GM12878 (cell line): ENCODE measurements at regions not wholly inside any gene's neighbourhood (a gene's known extent, or its start where the extent isn't known, plus 50 kb on each side); places are given as distances from the start of the nearest gene placed in this dataset.
A peak's percentile ranks its signal among the peaks of the same experiment; 100 is the strongest.

ENCODE experiments used
- ATAC-seq: fragments of 200-7000 bp; cut with Tn5 transposase; 3 replicates; pipeline ENCODE4 v1.9.1; 2020; ENCODE audit warnings: mild to moderate bottlenecking, moderate library complexity
- BruUV-seq: library from RNA; stranded (reverse); fragments of 400-500 nt; replicated peaks from 2 replicates; lab custom pipeline; 2021; lab: Mats Ljungman, UMichigan
- CTCF ChIA-PET: fragments of 300-600 bp; sonication (Branson Sonifier 250); formaldehyde crosslinking; extraction: SDS; loops from one replicate; lab custom pipeline; 2021; ENCODE audit warnings: inconsistent platforms; lab: Yijun Ruan, JAX
- POLR2A ChIA-PET: fragments of 350-600 bp; formaldehyde crosslinking; extraction: SDS; loops from one replicate; lab custom pipeline; 2021; ENCODE audit warnings: inconsistent platforms; lab: Charles Lee
- RAD21 ChIA-PET: fragments of 300-600 bp; sonication (Branson Sonifier 250); formaldehyde crosslinking; loops from one replicate; lab custom pipeline; 2023; ENCODE audit warnings: antibody characterized with exemption; ENCODE audit not compliant: unreplicated experiment; lab: Charles Lee
- SMC1A ChIA-PET: fragments of 300-600 bp; sonication (Branson Sonifier 250); formaldehyde crosslinking; loops from one replicate; lab custom pipeline; 2023; ENCODE audit not compliant: unreplicated experiment, uncharacterized antibody; lab: Charles Lee
- DNase-seq: peaks from one replicate; pipeline ENCODE4 v3.0.0-alpha.2; 2011; ENCODE audit warnings: low read depth, low spot score
- FAIRE-seq: peaks from 3 replicates; lab custom pipeline; 2011; peaks lifted over from hg19 to GRCh38; lab: Jason Lieb, UNC
- H2AFZ ChIP-seq: 2 replicates; pipeline ENCODE4 v1.6.0; 2011; ENCODE audit warnings: low read depth, low read length, control low read depth; ENCODE audit not compliant: control insufficient read depth
- H3K27ac ChIP-seq: 2 replicates; pipeline ENCODE4 v1.5.1; 2011; ENCODE audit warnings: control low read depth; ENCODE audit not compliant: control insufficient read depth, insufficient read depth
- H3K27me3 ChIP-seq, 2 experiments: replicated peaks in 1 of 2; 2 replicates each; pipeline versions ENCODE4 v1.6.0 to v1.6.1; 2011; ENCODE audit warnings: low read length in 1 of 2; ENCODE audit not compliant: control insufficient read depth in 2 of 2, insufficient read depth in 2 of 2
- H3K36me3 ChIP-seq, 2 experiments: 2 replicates each; pipeline ENCODE4 v1.5.1; 2011; ENCODE audit warnings: low read length in 1 of 2; ENCODE audit not compliant: control insufficient read depth in 2 of 2, insufficient read depth in 2 of 2
- H3K4me1 ChIP-seq: 2 replicates; pipeline ENCODE4 v1.6.1; 2011; ENCODE audit warnings: mild to moderate bottlenecking, low read length, moderate library complexity, mixed read lengths; ENCODE audit not compliant: control insufficient read depth, insufficient read depth
- H3K4me2 ChIP-seq: 2 replicates; pipeline ENCODE4 v1.6.0; 2011; ENCODE audit warnings: control low read depth; ENCODE audit not compliant: control insufficient read depth, insufficient read depth
- H3K4me3 ChIP-seq: fragments of 200-600 bp; sonication (generic); 2 replicates; pipeline ENCODE4 v1.5.1; 2016
- H3K79me2 ChIP-seq: 2 replicates; pipeline ENCODE4 v1.6.0; 2011; ENCODE audit warnings: low read length; ENCODE audit not compliant: control insufficient read depth, insufficient read depth
- H3K9ac ChIP-seq: 2 replicates; pipeline ENCODE4 v1.8.0; 2011; ENCODE audit warnings: low read length, control low read depth, mixed read lengths; ENCODE audit not compliant: control insufficient read depth, insufficient read depth
- H3K9me3 ChIP-seq: replicated peaks from 3 replicates; pipeline ENCODE4 v1.5.1; 2011; ENCODE audit warnings: mild to moderate bottlenecking, low read length; ENCODE audit not compliant: control insufficient read depth, insufficient read depth
- H4K20me1 ChIP-seq: 2 replicates; pipeline ENCODE4 v1.6.0; 2011; ENCODE audit not compliant: control insufficient read depth, insufficient read depth
- ATF2 ChIP-seq: IDR thresholded peaks from 2 replicates; pipeline ENCODE4 v1.6.1; 2012; ENCODE audit warnings: low read length, inconsistent platforms
- BHLHE40 ChIP-seq, 2 experiments: fragments of 450-650 bp in 1 of 2; IDR thresholded peaks; 2 replicates each; pipeline ENCODE4 v1.6.1; 2011 to 2017; ENCODE audit warnings: low read depth in 2 of 2, borderline replicate concordance in 1 of 2, improper control_type of control experiment in 1 of 2, low read length in 1 of 2, mild to moderate bottlenecking in 1 of 2
- BMI1 ChIP-seq: fragments of 450-650 bp; IDR thresholded peaks from 2 replicates; pipeline ENCODE4 v1.6.1; 2016; ENCODE audit warnings: mild to moderate bottlenecking, moderate library complexity, borderline replicate concordance
- CEBPZ ChIP-seq: fragments of 150-350 bp; IDR thresholded peaks from 2 replicates; pipeline ENCODE4 v1.6.1; 2016; ENCODE audit warnings: low read depth, low read length
- DPF2 ChIP-seq: fragments of 450-650 bp; IDR thresholded peaks from 2 replicates; pipeline ENCODE4 v1.6.1; 2017; ENCODE audit warnings: mild to moderate bottlenecking
- E4F1 ChIP-seq: fragments of 450-650 bp; IDR thresholded peaks from 2 replicates; pipeline ENCODE4 v1.6.1; 2018; ENCODE audit warnings: borderline replicate concordance, mild to moderate bottlenecking; ENCODE audit not compliant: partially characterized antibody
- GATAD2B ChIP-seq: fragments of 450-650 bp; conservative IDR thresholded peaks from 2 replicates; pipeline ENCODE4 v1.6.1; 2017; ENCODE audit warnings: low read depth, mild to moderate bottlenecking, moderate library complexity
- MYC ChIP-seq: IDR thresholded peaks from 2 replicates; pipeline ENCODE4 v1.6.1; 2011; ENCODE audit warnings: mild to moderate bottlenecking, low read length, moderate library complexity, inconsistent platforms; ENCODE audit not compliant: insufficient read depth, insufficient replicate concordance, insufficient read length, severe bottlenecking
- SMARCA5 ChIP-seq: fragments of 450-650 bp; IDR thresholded peaks from 2 replicates; pipeline ENCODE4 v1.6.1; 2017; ENCODE audit warnings: mild to moderate bottlenecking
- SREBF1 ChIP-seq: IDR thresholded peaks from 2 replicates; pipeline ENCODE4 v1.6.1; 2012; ENCODE audit warnings: mild to moderate bottlenecking, low read length
- SUZ12 ChIP-seq: fragments of 200-600 bp; sonication (generic); IDR thresholded peaks from one replicate; pipeline ENCODE4 v1.6.1; 2018; ENCODE audit warnings: antibody characterized with exemption, mild to moderate bottlenecking; ENCODE audit not compliant: unreplicated experiment
- WGBS: methylation state at CpG from one replicate; pipeline ENCODE4 v1.1.6; 2016; ENCODE audit warnings: low lambda C conversion rate; ENCODE audit not compliant: insufficient replicate concordance, insufficient coverage; ENCODE audit errors: missing lambda C conversion rate; 5-methylcytosine and 5-hydroxymethylcytosine counted together
- in situ Hi-C: fragments of 300-500 bp; cut with MboI; formaldehyde crosslinking; loops from 9 replicates; pipeline ENCODE4 v1.14.3; 2018; ENCODE audit warnings: mixed read lengths
- intact Hi-C: fragments of 100-400 bp; cut with micrococcal nuclease; formaldehyde crosslinking; loops from one replicate; pipeline ENCODE4 v1.14.2; 2022; ENCODE audit not compliant: unreplicated experiment

GRCh38 chrX:15977644-15978043 is 123.0 kb upstream of the AP1S2 start:
- FAIRE-seq, result peak; percentile 38
- Histone ChIP-seq H3K27ac (no peak overlapping the region), H2AFZ (no peak overlapping the region; the same call in 1 of the 2 replicates), H3K36me3 (no peaks in the 10 kb centered on the region), H3K4me2 (no peak overlapping the region), H3K27me3 (no peaks in the 10 kb centered on the region), H4K20me1 (no peaks in the 10 kb centered on the region), H3K4me3 (no peak overlapping the region), H3K79me2 (no peaks in the 10 kb centered on the region), H3K9ac (no peak overlapping the region), H3K4me1 (no peaks in the 10 kb centered on the region), H3K9me3 (no peaks in the 10 kb centered on the region)
- BruUV-seq, result no TSS peak
- in situ Hi-C loops (no loop called here), intact Hi-C loops (no loop called here)
- ATAC-seq, result no peak
- CTCF ChIA-PET, result interaction anchor here (0.8 to 1.2 kb wide), 3 partner anchors 17 to 162 kb away, joined by 3 read pairs; no protein-coding TSS in a partner anchor
- WGBS, result 64% methylated on average over 3 of the region's 3 CpGs
- TF ChIP-seq ATF2 (no peak), MYC (no peak), SREBF1 (no peak), SMARCA5 (no peak), DPF2 (no peak), E4F1 (no peak), GATAD2B (no peak), BMI1 (no peak), SUZ12 (no peak), BHLHE40 (IDR thresholded peaks at IDR 0.05; ENCODE audit: borderline replicate concordance in 1 of 2, low read depth in 2 of 2, low read length in 1 of 2) (no peak), CEBPZ (no peak)
- RAD21 ChIA-PET, result no interaction called here
- SMC1A ChIA-PET, result interaction anchor here (0.8 to 2.6 kb wide), 8 partner anchors 8 to 162 kb away, joined by 3 to 12 read pairs (median 3); no protein-coding TSS in a partner anchor
- no peak for DNase-seq
- POLR2A ChIA-PET, result no interaction called here
